Activated naive CD4-positive, alpha-beta T cell treated with anti-CD3 and anti-CD28 coated beads, Interleukin-2, amount 10 ng/mL, durations not matched to agents 7 days and 5 days (primary cell): ENCODE measurements at regions not wholly inside any gene's neighbourhood (a gene's known extent, or its start where the extent isn't known, plus 50 kb on each side); places are given as distances from the start of the nearest gene placed in this dataset.
"Not testable (repeated sequence)": the region's sequence is repeated elsewhere in the genome, so short reads cannot be mapped to it uniquely, and the experiment has no call there.

Source experiments
- CTCF ChIA-PET: fragments of 350-600 bp; sonication (Branson Sonifier 250); formaldehyde crosslinking; loops from one replicate; lab custom pipeline; 2021; ENCODE audit warnings: antibody characterized with exemption; lab: Charles Lee
- DNase-seq: peaks from one replicate; pipeline ENCODE4 v3.0.0-alpha.2; 2020
- H3K27ac Mint-ChIP-seq: one replicate; pipeline ENCODE4 v1.8.0; 2021; ENCODE audit warnings: mild to moderate bottlenecking, moderate library complexity, mixed read lengths
- H3K27me3 Mint-ChIP-seq: one replicate; pipeline ENCODE4 v1.8.0; 2021; ENCODE audit warnings: mild to moderate bottlenecking, mixed read lengths
- H3K36me3 Mint-ChIP-seq: one replicate; pipeline ENCODE4 v1.8.0; 2021; ENCODE audit warnings: mixed read lengths
- H3K4me1 Mint-ChIP-seq: one replicate; pipeline ENCODE4 v1.8.0; 2021; ENCODE audit warnings: mixed read lengths
- H3K4me3 Mint-ChIP-seq: one replicate; pipeline ENCODE4 v1.8.0; 2021; ENCODE audit warnings: mild to moderate bottlenecking, moderate library complexity, mixed read lengths
- H3K9me3 Mint-ChIP-seq: one replicate; pipeline ENCODE4 v1.8.0; 2021; ENCODE audit warnings: mixed read lengths

GRCh38 chr1:117314951-117315350 lies 52.3 kb upstream of the MAN1A2 start:
- H3K4me3 Mint-ChIP-seq, H3K27me3 Mint-ChIP-seq, CTCF ChIA-PET, DNase-seq, H3K27ac Mint-ChIP-seq, H3K9me3 Mint-ChIP-seq, H3K4me1 Mint-ChIP-seq, H3K36me3 Mint-ChIP-seq: not testable (repeated sequence)

DNA sequence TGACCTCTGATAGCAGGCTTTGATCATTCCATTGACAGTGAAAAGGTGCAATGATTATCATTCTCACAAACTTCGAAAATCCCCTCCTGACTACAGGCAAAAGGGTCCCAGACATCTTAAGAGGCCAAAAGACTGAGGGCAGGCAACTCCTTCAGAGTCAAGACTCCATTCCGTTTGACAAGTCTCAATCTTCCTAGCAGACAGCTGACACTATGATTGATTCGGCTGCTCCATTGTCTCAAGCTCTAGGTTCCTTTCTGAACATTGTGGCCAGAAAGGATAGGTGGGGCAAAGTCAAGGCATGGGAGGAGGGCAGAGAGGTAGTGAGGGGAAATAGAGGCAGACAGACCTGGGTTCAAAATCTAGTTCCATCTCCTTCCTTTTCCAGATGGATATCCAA lies 53.7 kb upstream of the MAN1A2 start:
- no peak overlapping the region for H3K27ac Mint-ChIP-seq
- no peak overlapping the region for H3K4me3 Mint-ChIP-seq
- peaks cover 3% of the 10 kb centered on the region for H3K27me3 Mint-ChIP-seq
- H3K9me3 Mint-ChIP-seq = no peaks in the 10 kb centered on the region
- CTCF ChIA-PET = interaction anchor here (0.8 kb wide), 1 partner anchor 15 kb away, joined by 4 read pairs; no protein-coding TSS in a partner anchor
- no peak for DNase-seq
- no peaks in the 10 kb centered on the region for H3K36me3 Mint-ChIP-seq
- H3K4me1 Mint-ChIP-seq = no peaks in the 10 kb centered on the region

DNA sequence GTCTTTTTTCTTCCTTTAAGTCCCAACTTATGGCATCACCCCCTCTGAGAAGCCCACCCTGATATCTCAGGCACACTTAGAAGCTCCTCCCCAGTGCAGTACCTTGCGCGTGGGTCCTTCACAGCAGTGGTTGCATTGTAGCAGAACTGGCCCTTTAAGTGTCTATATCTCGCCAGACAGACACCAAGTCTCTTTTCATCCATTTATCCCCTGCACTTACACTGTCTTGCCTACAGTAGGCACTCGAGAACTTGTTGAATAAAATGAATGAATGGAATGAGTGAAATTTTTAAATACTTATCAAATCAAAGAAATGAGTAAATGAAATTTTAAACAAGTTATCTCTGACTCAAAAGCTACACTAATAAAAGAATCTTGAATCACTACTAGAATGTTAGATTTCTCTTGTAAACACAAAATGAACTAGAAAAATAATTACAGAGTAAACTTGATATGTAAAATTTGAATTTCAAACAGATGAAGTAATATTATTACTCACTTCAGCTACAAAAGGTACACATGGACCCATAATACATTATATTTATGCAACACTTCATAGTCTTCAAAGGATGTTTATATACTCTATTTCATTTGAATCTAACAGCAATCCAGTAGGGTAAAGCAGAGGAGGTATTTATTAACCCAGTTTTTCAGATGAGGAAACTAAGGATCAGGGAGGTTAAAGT lies 54.7 kb upstream of the MAN1A2 start:
- Mint-ChIP-seq H3K9me3 (no peaks in the 10 kb centered on the region), H3K4me3 (no peak overlapping the region), H3K27me3 (peaks cover 3% of the 10 kb centered on the region), H3K36me3 (no peaks in the 10 kb centered on the region), H3K27ac (no peak overlapping the region), H3K4me1 (no peaks in the 10 kb centered on the region)
- CTCF ChIA-PET = no interaction called here
- no peak for DNase-seq

GRCh38 chr1:117308311-117308916 lies 58.8 kb upstream of the MAN1A2 start:
- H3K27me3 Mint-ChIP-seq = peaks cover under 1% of the 10 kb centered on the region
- DNase-seq = no peak
- H3K27ac Mint-ChIP-seq = no peak overlapping the region
- no peak overlapping the region for H3K4me3 Mint-ChIP-seq
- H3K36me3 Mint-ChIP-seq = no peaks in the 10 kb centered on the region
- H3K9me3 Mint-ChIP-seq = no peaks in the 10 kb centered on the region
- H3K4me1 Mint-ChIP-seq = no peaks in the 10 kb centered on the region
- CTCF ChIA-PET = no interaction called here

- no peaks in the 10 kb centered on the region for H3K4me1 Mint-ChIP-seq
- H3K4me3 Mint-ChIP-seq = no peak overlapping the region
- H3K27me3 Mint-ChIP-seq = no peaks in the 10 kb centered on the region
- DNase-seq = no peak
- H3K9me3 Mint-ChIP-seq = no peaks in the 10 kb centered on the region
- CTCF ChIA-PET = no interaction called here
- H3K36me3 Mint-ChIP-seq = no peaks in the 10 kb centered on the region
- H3K27ac Mint-ChIP-seq = no peak overlapping the region
Observed at GRCh38 chr1:117301901-117302300, 65.3 kb upstream of the MAN1A2 start.

DNA sequence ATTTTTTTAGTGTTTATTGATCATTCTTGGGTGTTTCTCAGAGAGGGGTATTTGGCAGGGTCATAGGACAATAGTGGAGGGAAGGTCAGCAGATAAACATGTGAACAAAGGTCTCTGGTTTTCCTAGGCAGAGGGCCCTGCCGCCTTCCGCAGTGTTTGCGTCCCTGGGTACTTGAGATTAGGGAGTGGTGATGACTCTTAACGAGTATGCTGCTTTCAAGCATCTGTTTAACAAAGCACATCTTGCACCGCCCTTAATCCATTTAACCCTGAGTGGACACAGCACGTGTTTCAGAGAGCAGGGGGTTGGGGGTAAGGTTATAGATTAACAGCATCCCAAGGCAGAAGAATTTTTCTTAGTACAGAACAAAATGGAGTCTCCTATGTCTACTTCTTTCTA lies 67.1 kb upstream of the MAN1A2 start:
- H3K9me3 Mint-ChIP-seq, H3K4me3 Mint-ChIP-seq, H3K36me3 Mint-ChIP-seq, H3K4me1 Mint-ChIP-seq, DNase-seq, H3K27me3 Mint-ChIP-seq, CTCF ChIA-PET, H3K27ac Mint-ChIP-seq: not testable (repeated sequence)

DNA sequence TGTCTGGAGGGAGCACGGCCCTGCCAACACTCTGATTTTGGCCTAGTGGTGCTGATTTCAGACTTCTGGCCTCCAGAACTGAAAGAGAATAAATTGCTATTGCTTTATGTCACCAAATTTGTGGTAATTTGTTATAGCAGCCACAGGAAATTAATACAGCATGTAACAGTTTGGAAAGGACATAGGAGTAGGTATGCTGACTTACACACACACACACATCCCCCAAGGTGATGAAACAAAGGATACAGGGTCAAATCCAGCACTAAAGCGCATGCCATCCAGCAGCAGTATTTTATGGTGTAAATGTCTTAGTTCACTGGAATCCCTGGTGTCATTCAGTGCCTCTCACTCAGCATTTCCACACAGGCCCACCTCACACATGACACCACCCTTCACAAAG lies 72.2 kb upstream of the MAN1A2 start:
- Mint-ChIP-seq H3K27me3 (no peaks in the 10 kb centered on the region), H3K9me3 (no peaks in the 10 kb centered on the region), H3K4me3 (no peak overlapping the region), H3K27ac (no peak overlapping the region), H3K4me1 (no peaks in the 10 kb centered on the region), H3K36me3 (no peaks in the 10 kb centered on the region)
- CTCF ChIA-PET = no interaction called here
- DNase-seq = no peak

DNA sequence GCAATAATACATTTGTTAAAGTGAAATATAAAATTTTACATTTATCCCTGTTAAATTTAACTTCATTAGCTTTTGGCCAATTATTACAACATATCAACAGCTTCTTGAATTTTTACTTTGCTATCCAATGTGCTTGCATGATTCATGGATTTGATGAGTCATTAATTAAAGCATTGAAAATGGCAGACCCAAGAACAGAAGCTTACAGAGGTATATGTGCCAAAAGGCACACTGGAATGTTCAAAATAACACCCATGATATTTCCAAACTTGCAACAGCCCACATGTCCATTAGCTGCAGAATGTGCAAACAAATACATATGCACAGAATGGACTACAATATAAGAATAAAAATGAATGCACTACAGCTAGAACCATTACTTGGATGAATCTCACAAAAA lies 76.4 kb upstream of the MAN1A2 start:
- H3K36me3 Mint-ChIP-seq = no peaks in the 10 kb centered on the region
- no peak overlapping the region for H3K4me3 Mint-ChIP-seq
- CTCF ChIA-PET = no interaction called here
- H3K27me3 Mint-ChIP-seq = peaks cover 6% of the 10 kb centered on the region
- H3K4me1 Mint-ChIP-seq = no peaks in the 10 kb centered on the region
- no peak for DNase-seq
- H3K9me3 Mint-ChIP-seq = no peaks in the 10 kb centered on the region
- no peak overlapping the region for H3K27ac Mint-ChIP-seq

DNA sequence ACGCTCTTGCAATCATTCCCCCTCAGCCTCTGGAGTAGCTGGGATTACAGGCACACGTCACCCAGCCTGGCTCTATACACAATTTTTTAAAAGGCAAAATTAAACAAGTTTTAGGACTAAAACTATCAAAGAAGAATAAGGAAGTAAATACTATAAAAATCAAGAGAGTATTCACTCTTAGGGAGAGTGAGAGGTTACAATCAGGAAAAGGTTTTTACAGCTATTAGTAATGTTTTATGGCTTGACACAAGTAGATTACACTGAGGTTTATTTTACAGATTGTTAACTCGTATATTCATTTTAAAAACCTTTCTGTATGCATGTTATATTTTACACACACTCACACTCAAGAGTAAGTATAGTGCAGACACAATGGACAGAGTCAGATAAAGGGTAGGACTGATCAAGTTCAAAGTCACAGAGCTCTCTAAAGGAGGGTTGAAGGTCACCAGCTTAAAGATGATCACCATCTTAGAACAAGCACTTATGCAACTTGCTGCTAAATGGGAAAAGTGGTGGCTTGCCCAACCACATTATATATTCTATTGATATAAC lies 77.9 kb upstream of the MAN1A2 start:
- Mint-ChIP-seq H3K27ac (no peak overlapping the region), H3K9me3 (no peaks in the 10 kb centered on the region), H3K4me1 (no peaks in the 10 kb centered on the region), H3K27me3 (peaks cover 6% of the 10 kb centered on the region), H3K36me3 (no peaks in the 10 kb centered on the region), H3K4me3 (no peak overlapping the region)
- CTCF ChIA-PET = no interaction called here
- DNase-seq = no peak

DNA sequence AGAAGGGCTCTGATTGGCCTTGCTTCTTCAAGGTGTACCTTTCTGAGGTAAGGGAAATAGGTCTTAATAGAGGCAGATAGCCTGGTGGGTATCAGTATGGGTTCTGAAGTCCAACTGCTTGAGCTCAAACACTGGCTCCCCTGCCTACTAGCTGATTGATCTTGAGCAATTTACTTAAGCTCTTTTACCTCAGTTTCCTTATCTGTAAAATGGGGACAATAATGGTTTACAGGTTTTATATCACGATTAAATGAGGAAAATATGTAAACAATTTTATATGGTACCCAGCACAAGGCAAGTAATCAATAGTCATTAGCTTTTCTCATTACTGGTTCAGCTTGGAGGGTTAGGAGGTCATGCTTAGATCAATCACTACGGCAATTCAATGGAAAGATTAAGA lies 75.8 kb upstream of the VTCN1 start:
- Mint-ChIP-seq H3K4me1 (no peaks in the 10 kb centered on the region), H3K27me3 (peaks cover 6% of the 10 kb centered on the region), H3K9me3 (no peaks in the 10 kb centered on the region), H3K27ac (no peak overlapping the region), H3K36me3 (no peaks in the 10 kb centered on the region), H3K4me3 (no peak overlapping the region)
- CTCF ChIA-PET = no interaction called here
- DNase-seq = no peak

GRCh38 chr1:117286145-117286544 lies 75.4 kb upstream of the VTCN1 start:
- Mint-ChIP-seq H3K9me3 (no peaks in the 10 kb centered on the region), H3K36me3 (no peaks in the 10 kb centered on the region)
- CTCF ChIA-PET = no interaction called here

DNA sequence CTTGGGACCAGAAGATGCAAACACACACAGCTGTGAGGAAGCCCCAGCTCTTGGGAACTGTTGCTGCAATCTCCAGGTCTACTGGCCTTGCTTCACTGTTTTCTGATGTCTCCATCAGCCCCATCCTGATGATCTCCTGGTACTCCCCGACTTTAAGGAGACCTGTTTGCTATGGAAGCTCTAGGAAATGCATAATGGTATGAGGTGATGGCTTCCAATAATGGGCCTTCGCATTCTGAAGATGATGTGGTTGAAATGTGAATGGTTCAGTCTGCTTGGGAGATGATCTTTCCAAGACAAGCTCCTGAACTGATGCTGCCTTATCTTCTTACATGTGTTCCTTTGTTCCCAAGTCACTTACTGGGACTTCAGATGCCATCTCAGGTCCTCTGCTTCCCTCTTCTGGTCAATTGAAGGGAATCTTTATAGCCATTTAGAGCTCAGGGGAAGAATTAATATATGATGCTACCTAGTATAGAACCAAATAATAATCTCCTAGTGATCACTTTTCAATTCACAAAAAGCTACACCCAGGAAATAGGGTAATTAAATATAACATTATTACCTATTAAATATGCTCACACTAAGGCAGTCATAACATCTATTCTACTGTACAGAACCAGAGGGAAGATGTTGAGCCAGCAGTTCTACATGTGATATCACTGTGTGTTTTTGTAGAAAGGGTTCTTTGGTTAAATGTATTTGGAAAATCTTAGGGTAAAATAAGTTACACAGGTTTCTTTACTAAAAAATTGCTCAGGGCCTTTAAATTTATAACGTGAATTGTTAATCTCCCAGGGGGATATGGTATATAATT lies 73.9 kb upstream of the VTCN1 start:
- H3K9me3 Mint-ChIP-seq = no peaks in the 10 kb centered on the region
- no peaks in the 10 kb centered on the region for H3K36me3 Mint-ChIP-seq
- H3K27ac Mint-ChIP-seq = no peak overlapping the region
- no peak for DNase-seq
- CTCF ChIA-PET = interaction anchor here (0.6 to 1.2 kb wide), 2 partner anchors 54 to 474 kb away, joined by 3 read pairs; no protein-coding TSS in a partner anchor
- H3K27me3 Mint-ChIP-seq = peaks cover 6% of the 10 kb centered on the region
- no peaks in the 10 kb centered on the region for H3K4me1 Mint-ChIP-seq
- H3K4me3 Mint-ChIP-seq = no peak overlapping the region

More at GRCh38 chr1:117286145-117286544, 75.4 kb upstream of the VTCN1 start:
- Mint-ChIP-seq H3K27ac (no peak overlapping the region), H3K27me3 (peaks cover 6% of the 10 kb centered on the region), H3K4me3 (no peak overlapping the region), H3K4me1 (no peaks in the 10 kb centered on the region)
- DNase-seq = no peak

DNA sequence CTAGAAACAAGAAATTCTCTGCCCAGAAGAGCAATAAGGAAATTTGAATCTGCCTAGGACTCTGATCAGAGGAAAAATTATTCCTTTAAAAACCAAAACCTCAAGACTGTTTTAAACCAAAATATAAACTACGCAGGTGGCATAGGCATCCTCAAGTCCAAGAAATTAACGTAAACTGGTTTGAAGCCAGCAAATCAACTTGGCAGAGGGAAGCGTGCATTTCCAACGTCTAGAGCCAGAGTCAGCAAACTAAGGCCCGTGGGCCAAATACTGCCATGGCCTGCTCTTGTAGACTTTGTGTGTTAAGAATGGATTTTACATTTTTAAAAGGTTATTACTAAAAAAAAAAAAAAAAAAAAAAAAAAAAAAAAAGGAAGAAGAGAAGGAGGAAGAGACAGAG lies 67.8 kb upstream of the VTCN1 start:
- H3K27ac Mint-ChIP-seq = no peak overlapping the region
- H3K36me3 Mint-ChIP-seq = no peaks in the 10 kb centered on the region
- H3K27me3 Mint-ChIP-seq = no peaks in the 10 kb centered on the region
- DNase-seq = no peak
- CTCF ChIA-PET = no interaction called here
- no peaks in the 10 kb centered on the region for H3K9me3 Mint-ChIP-seq
- H3K4me3 Mint-ChIP-seq = no peak overlapping the region
- H3K4me1 Mint-ChIP-seq = no peaks in the 10 kb centered on the region

DNA sequence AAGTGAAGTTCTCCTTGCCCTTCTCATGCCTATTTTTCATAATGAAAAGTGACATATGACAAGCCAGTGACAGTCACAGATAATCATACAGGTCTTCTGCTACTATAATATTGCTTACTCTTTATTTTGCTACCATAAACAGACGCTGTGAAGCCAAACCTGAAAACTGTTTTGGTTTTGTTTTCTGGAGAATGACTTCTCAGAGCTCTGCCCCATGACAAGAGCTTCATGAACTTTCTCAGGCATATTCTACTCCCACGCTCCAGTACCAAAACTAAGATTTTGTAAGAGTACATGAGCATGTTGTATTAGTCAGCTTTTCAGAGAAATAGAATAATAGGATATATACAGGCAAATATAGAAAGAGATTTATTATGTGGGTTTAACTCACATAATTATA lies 64.3 kb upstream of the VTCN1 start:
- CTCF ChIA-PET = interaction anchor here (1.1 kb wide), 1 partner anchor 19 kb away, joined by 6 read pairs; no protein-coding TSS in a partner anchor
- H3K4me3 Mint-ChIP-seq = no peak overlapping the region
- H3K4me1 Mint-ChIP-seq = no peaks in the 10 kb centered on the region
- H3K27ac Mint-ChIP-seq = no peak overlapping the region
- H3K9me3 Mint-ChIP-seq = no peaks in the 10 kb centered on the region
- no peaks in the 10 kb centered on the region for H3K27me3 Mint-ChIP-seq
- no peak for DNase-seq
- no peaks in the 10 kb centered on the region for H3K36me3 Mint-ChIP-seq
